Astrocyte (in vitro differentiated cells and primary cell): ENCODE measurements at regions not wholly inside any gene's neighbourhood (a gene's known extent, or its start where the extent isn't known, plus 50 kb on each side); places are given as distances from the start of the nearest gene placed in this dataset.
A peak's percentile ranks its signal among the peaks of the same experiment; 100 is the strongest.

Source experiments
- DNase-seq: peaks from one replicate; pipeline ENCODE4 v3.0.0-alpha.2; 2010; ENCODE audit warnings: low read depth
- FAIRE-seq: peaks from 2 replicates; lab custom pipeline; 2011; peaks lifted over from hg19 to GRCh38; lab: Jason Lieb, UNC
- H2AFZ ChIP-seq: 2 replicates; pipeline ENCODE4 v1.6.0; 2012; ENCODE audit warnings: low read depth, low read length, inconsistent platforms
- H3K27ac ChIP-seq: 2 replicates; pipeline ENCODE4 v1.5.1; 2011; ENCODE audit warnings: low read depth, low read length, inconsistent platforms
- H3K27me3 ChIP-seq: 2 replicates; pipeline ENCODE4 v1.6.0; 2011; ENCODE audit warnings: low read length, inconsistent platforms; ENCODE audit not compliant: insufficient read depth
- H3K36me3 ChIP-seq: 2 replicates; pipeline ENCODE4 v1.5.1; 2011; ENCODE audit warnings: low read length, inconsistent platforms; ENCODE audit not compliant: insufficient read depth
- H3K4me1 ChIP-seq: 2 replicates; pipeline ENCODE4 v1.5.1; 2011; ENCODE audit warnings: low read length, inconsistent platforms; ENCODE audit not compliant: insufficient read depth
- H3K4me2 ChIP-seq: 2 replicates; pipeline ENCODE4 v1.6.0; 2012; ENCODE audit warnings: low read length, inconsistent platforms
- H3K4me3 ChIP-seq: 2 replicates; pipeline ENCODE4 v1.5.1; 2011; ENCODE audit warnings: low read depth, mild to moderate bottlenecking, low read length, inconsistent platforms; ENCODE audit not compliant: insufficient read depth
- H3K79me2 ChIP-seq: 2 replicates; pipeline ENCODE4 v1.6.0; 2012; ENCODE audit warnings: mild to moderate bottlenecking, low read length, inconsistent platforms; ENCODE audit not compliant: insufficient read depth
- H3K9ac ChIP-seq: 2 replicates; pipeline ENCODE4 v1.6.0; 2012; ENCODE audit warnings: mild to moderate bottlenecking, low read length, inconsistent platforms
- H3K9me3 ChIP-seq: 2 replicates; pipeline ENCODE4 v1.5.1; 2012; ENCODE audit warnings: low read depth, mild to moderate bottlenecking, low read length, inconsistent platforms; ENCODE audit not compliant: insufficient read depth
- H4K20me1 ChIP-seq: 2 replicates; pipeline ENCODE4 v1.6.0; 2012; ENCODE audit warnings: low read length, inconsistent platforms; ENCODE audit not compliant: insufficient read depth
- H3K27ac Mint-ChIP-seq: one replicate; pipeline ENCODE4 v1.8.0; 2021; ENCODE audit warnings: mild to moderate bottlenecking, mixed read lengths; ENCODE audit not compliant: unreplicated experiment
- H3K27me3 Mint-ChIP-seq: one replicate; pipeline ENCODE4 v1.8.0; 2021; ENCODE audit warnings: low read depth, mixed read lengths; ENCODE audit not compliant: unreplicated experiment
- H3K36me3 Mint-ChIP-seq: one replicate; pipeline ENCODE4 v1.8.0; 2021; ENCODE audit warnings: low read depth, mixed read lengths; ENCODE audit not compliant: unreplicated experiment
- H3K4me1 Mint-ChIP-seq: one replicate; pipeline ENCODE4 v1.8.0; 2021; ENCODE audit warnings: low read depth, mixed read lengths; ENCODE audit not compliant: unreplicated experiment
- H3K4me3 Mint-ChIP-seq: one replicate; pipeline ENCODE4 v1.8.0; 2021; ENCODE audit warnings: mild to moderate bottlenecking, moderate library complexity, mixed read lengths; ENCODE audit not compliant: unreplicated experiment
- H3K9me3 Mint-ChIP-seq: one replicate; pipeline ENCODE4 v1.8.0; 2021; ENCODE audit warnings: mild to moderate bottlenecking, mixed read lengths; ENCODE audit not compliant: unreplicated experiment
- EZH2 ChIP-seq: IDR thresholded peaks from 2 replicates; pipeline ENCODE4 v1.6.1; 2012; ENCODE audit warnings: mild to moderate bottlenecking, low read length, inconsistent platforms; ENCODE audit not compliant: insufficient read depth
- TF ChIP-seq, protein P1 (sequence below): IDR thresholded peaks from 2 replicates; pipeline ENCODE4 v1.5.1; 2011; ENCODE audit warnings: low read depth, mild to moderate bottlenecking, inconsistent platforms, low read length, moderate library complexity; ENCODE audit not compliant: insufficient read depth

DNA sequence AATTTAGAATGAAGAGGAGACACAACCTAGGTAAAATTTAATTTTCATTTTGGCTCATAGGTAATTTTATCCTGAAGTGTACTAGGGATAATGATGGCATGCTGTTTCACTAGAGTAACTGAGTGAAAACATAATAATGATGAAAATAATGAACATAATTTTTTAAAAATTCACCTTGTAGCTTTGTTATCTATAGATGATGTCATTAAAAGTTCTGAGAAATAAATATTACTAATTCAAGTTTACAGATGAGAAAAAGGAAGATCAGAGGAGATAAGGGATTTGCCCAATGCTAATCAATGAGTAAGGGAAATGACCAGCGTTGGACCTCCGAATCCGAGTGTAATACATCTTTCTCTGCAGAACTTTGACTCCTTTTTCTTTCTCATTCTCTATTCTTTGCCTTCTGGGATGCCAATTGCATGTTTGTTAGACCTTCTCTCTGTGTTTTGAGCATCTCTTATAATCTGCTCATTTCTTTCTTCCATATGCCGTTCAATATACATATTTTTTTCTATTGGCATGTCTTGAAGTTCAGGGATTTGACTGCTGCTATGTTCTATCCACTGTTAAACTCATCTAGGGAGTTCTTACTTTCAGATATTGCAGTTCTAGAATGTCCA is 186.5 kb downstream of the SNX19 start:
- Mint-ChIP-seq H3K27ac (no peak overlapping the region), H3K4me3 (no peak overlapping the region), H3K4me1 (peaks cover 20% of the 10 kb centered on the region), H3K27me3 (peaks cover 4% of the 10 kb centered on the region), H3K9me3 (peaks cover 22% of the 10 kb centered on the region), H3K36me3 (no peaks in the 10 kb centered on the region)
- Histone ChIP-seq H3K79me2 (no peaks in the 10 kb centered on the region), H3K4me3 (no peak overlapping the region), H4K20me1 (no peaks in the 10 kb centered on the region), H2AFZ (no peak overlapping the region), H3K4me1 (peaks cover 21% of the 10 kb centered on the region), H3K27me3 (no peaks in the 10 kb centered on the region), H3K27ac (no peak overlapping the region), H3K9ac (no peak overlapping the region), H3K36me3 (no peaks in the 10 kb centered on the region), H3K4me2 (no peak overlapping the region), H3K9me3 (peaks cover 3% of the 10 kb centered on the region)
- TF ChIP-seq, protein P1, sequence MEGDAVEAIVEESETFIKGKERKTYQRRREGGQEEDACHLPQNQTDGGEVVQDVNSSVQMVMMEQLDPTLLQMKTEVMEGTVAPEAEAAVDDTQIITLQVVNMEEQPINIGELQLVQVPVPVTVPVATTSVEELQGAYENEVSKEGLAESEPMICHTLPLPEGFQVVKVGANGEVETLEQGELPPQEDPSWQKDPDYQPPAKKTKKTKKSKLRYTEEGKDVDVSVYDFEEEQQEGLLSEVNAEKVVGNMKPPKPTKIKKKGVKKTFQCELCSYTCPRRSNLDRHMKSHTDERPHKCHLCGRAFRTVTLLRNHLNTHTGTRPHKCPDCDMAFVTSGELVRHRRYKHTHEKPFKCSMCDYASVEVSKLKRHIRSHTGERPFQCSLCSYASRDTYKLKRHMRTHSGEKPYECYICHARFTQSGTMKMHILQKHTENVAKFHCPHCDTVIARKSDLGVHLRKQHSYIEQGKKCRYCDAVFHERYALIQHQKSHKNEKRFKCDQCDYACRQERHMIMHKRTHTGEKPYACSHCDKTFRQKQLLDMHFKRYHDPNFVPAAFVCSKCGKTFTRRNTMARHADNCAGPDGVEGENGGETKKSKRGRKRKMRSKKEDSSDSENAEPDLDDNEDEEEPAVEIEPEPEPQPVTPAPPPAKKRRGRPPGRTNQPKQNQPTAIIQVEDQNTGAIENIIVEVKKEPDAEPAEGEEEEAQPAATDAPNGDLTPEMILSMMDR: no peak
- no peak for TF ChIP-seq EZH2
- FAIRE-seq (peak; percentile 59), DNase-seq (no peak)

DNA sequence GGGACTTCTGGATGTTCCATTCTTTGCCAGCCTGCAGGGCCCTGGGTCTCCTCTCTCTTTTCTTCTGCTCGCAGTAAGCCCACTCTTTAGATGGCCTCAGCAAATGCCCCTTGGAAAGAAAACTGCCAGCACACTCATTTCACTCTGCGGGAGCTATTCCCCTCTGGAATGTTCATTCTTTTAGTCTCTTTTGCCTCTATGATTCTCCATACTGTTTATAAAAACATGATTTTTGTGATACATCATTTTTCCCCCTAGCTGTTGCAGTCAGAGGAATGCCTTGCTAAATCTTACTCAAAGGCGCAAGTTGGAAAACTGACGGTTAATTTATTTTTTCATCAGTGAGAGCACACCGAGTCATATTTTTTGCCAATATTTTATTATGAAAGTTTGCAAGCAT is 184.9 kb downstream of the SNX19 start:
- Histone ChIP-seq H4K20me1 (no peaks in the 10 kb centered on the region), H3K27ac (no peak overlapping the region), H3K4me3 (no peak overlapping the region), H3K4me1 (peaks cover 10% of the 10 kb centered on the region), H3K4me2 (no peak overlapping the region), H3K9me3 (peaks cover 3% of the 10 kb centered on the region), H3K27me3 (no peaks in the 10 kb centered on the region), H2AFZ (no peak overlapping the region), H3K36me3 (no peaks in the 10 kb centered on the region), H3K79me2 (no peaks in the 10 kb centered on the region), H3K9ac (no peak overlapping the region)
- TF ChIP-seq, protein P1: no peak
- no peak for TF ChIP-seq EZH2
- Mint-ChIP-seq H3K36me3 (no peaks in the 10 kb centered on the region), H3K9me3 (peaks cover 22% of the 10 kb centered on the region), H3K27me3 (peaks cover 4% of the 10 kb centered on the region), H3K27ac (no peak overlapping the region), H3K4me3 (no peak overlapping the region), H3K4me1 (peaks cover 14% of the 10 kb centered on the region)
- DNase-seq: no peak
- no peak for FAIRE-seq

DNA sequence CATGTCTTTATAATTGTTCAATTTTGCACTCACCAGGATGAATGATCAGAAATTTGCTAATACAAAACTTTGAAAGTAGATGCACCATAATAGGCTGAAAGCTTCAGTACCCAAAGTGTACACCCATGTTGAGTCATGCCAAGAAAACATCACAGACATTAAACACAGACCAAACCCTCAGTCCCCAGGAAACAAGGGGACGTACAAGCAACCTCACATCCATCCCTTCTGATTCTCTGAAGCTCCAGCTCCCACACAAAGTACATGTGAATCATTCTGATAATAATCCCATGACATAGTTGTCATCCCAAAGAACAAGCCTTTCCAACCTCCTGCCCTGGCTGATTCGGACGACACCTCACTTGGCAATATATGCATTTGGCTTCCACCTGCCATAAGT is 183.8 kb downstream of the SNX19 start:
- Histone ChIP-seq H3K9ac (no peak overlapping the region), H3K27ac (no peak overlapping the region), H3K4me2 (no peak overlapping the region), H3K36me3 (no peaks in the 10 kb centered on the region), H4K20me1 (no peaks in the 10 kb centered on the region), H2AFZ (no peak overlapping the region), H3K27me3 (no peaks in the 10 kb centered on the region), H3K4me3 (no peak overlapping the region), H3K79me2 (no peaks in the 10 kb centered on the region), H3K9me3 (peaks cover 3% of the 10 kb centered on the region), H3K4me1 (peaks cover 6% of the 10 kb centered on the region)
- FAIRE-seq (no peak), DNase-seq (no peak)
- Mint-ChIP-seq H3K4me3 (no peak overlapping the region), H3K4me1 (peaks cover 16% of the 10 kb centered on the region), H3K27me3 (peaks cover 4% of the 10 kb centered on the region), H3K9me3 (peaks cover 24% of the 10 kb centered on the region), H3K36me3 (no peaks in the 10 kb centered on the region), H3K27ac (no peak overlapping the region)
- TF ChIP-seq, protein P1: no peak
- TF ChIP-seq EZH2: no peak
